ENCODE measurements at regions not wholly inside any gene's neighbourhood (a gene's known extent, or its start where the extent isn't known, plus 50 kb on each side); places are given as distances from the start of the nearest gene placed in this dataset.
"Not testable (repeated sequence)": the region's sequence is repeated elsewhere in the genome, so short reads cannot be mapped to it uniquely, and the experiment has no call there.

DNA sequence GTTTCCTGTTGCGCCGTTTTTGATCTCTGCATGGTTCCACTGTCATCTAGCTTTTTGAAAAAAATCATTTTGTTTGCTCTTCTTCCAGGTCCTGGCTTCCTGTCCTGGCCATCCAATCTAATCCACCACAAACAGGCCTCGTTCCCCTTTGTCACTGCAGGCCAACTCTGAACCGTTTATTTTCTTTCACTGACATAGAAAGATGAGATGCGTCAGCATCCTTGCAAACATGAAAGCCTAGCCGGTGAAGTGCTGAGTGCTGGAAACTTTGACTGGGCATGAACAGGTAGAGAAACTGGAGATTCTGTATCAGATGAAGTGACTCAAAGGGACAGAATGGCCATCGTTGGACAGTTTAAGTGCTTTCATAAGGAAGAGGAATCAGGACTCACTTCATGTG lies 1247.8 kb downstream of the TYW1 start:
- DNase-seq (ENCODE audit: low read depth): no peak

DNA sequence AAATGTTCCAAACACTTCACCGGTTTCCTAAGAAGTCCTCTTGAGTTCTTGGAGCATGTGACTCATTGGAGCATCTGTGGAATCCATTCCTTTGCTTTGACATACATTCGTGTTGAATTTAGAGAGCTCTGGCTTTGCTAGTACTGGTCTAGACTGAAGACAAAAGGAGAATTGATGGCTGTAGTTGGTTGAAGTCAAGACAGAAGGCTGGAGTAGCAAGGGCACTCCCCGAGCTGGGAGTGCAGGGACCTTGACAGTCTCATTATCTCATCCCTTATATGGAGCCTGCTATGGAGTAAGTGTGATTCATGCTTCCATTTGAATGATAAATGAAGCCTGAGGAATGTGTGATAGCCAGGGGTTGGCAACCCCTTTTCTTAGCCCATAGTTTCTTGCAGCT lies 1249.1 kb downstream of the TYW1 start:
- no peak for DNase-seq (ENCODE audit: low read depth)

DNA sequence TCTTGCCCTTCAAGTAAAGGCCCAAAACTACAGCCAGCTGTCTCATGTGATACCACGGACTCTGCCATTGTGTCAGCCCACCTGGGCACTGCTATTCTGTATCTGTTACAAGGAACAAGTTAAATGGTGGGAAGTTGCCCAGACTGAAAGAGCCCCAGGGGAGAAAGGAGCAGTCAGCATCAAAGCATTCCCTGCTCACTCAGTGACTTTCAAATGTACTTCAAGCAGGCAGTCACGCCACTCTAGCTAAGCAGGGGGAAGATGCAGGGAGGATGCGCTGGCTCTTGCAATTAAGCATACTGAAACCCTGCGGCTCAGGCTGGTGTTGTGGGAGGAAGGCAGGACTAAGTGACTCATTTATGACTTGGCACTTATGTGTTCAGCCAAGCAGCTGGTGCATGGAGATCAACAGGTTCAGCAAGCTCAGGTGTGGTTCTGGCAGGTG lies 1249.6 kb downstream of the TYW1 start:
- DNase-seq (ENCODE audit: low read depth): no peak

DNA sequence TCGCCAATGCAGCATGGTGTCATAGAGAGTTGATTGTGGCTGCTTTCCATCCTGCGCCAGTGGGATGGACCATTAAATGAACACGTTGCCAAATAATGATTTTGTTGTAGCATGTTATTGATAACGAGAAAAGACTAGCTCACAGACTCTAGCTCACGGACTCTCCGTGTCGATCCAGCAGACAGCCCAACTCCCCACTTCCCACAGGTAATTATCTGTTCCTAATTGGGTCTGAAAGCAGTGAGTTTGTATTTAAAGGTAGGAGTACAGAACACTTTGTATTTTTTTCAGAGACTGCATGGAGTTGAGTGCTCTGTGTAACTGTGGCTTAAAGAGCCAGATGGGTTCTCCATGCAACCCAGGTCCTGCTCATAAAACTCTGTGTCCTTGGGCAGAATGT lies 1250.5 kb downstream of the TYW1 start:
- no peak for DNase-seq (ENCODE audit: low read depth)

DNA sequence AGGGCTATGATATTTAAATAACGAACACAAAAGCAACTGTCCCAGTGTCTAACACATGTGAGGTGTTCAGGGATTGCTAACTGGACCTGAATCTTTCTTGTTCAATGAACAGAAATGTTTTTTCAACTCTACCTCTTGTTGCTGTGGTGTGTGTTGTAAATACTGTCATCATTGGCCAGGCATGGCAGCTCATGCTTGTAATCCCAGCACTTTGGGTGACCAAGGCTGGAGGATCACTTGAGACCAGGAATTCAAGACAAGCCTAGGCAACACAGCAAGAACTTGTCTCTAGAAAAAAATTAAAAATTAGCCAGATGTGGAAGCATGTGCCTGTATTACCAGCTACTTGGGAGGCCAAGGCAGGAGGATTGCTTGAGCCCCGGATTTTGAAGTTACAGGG lies 1250.9 kb downstream of the TYW1 start:
- no peak for DNase-seq (ENCODE audit: low read depth)

DNA sequence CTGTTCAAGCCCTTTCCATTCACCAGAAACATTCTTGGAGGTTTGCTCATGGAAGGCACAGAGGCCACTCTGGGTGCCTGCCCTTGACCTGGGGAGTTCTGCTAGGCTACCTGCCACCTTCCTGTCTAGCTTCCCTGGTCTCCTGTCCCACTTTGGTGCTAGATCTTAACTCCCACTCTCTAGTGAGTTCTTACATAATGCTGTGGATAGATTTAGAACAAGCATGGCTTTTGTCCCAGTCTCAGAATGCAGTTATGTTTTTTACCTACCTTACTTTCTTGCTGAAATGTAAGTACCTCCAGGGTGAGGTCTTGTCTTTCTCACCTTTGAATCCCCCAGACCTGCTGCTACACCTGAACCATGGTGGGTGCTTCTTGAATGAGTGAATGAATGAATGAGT lies 1252.3 kb downstream of the TYW1 start:
- no peak for DNase-seq (ENCODE audit: low read depth)

DNA sequence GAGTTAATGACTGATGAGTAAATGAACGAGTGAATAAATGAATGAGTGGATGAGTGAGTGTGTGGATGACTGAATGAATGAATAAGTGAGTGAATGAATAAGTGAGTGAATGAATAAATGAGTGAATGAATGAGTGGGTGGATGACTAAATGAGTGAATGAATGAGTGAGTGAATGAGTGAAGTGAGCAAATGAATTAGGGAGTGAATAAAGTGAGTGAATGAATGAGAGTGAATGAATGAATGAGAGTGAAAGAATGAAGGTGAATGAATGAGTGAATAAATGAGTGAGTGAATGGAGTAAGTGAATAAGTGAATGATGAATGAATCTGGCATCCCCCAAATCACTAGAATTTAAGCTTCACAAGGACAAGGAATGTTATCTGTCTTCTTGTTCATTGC lies 1253.0 kb downstream of the TYW1 start:
- DNase-seq (ENCODE audit: low read depth): no peak

DNA sequence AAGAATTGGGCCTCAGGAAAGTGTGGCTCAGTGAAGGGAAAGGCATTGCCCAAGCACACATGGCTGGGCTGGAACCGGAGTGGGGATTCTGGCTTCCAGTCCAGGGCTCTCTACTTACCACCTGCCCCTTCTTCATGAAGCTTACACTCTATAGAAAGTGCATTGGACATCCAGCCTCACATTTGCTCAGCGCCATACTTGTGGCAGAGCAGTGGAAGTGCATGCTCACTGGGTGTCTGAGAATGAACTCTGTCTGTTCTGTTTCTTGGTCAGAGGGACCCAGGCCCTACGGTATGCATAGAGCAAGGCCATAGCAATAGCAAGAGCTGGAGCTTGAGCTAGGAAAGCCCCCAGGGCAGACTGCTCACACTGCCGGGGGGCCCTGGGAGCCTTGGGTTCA lies 1253.5 kb downstream of the TYW1 start:
- no peak for DNase-seq (ENCODE audit: low read depth)

DNA sequence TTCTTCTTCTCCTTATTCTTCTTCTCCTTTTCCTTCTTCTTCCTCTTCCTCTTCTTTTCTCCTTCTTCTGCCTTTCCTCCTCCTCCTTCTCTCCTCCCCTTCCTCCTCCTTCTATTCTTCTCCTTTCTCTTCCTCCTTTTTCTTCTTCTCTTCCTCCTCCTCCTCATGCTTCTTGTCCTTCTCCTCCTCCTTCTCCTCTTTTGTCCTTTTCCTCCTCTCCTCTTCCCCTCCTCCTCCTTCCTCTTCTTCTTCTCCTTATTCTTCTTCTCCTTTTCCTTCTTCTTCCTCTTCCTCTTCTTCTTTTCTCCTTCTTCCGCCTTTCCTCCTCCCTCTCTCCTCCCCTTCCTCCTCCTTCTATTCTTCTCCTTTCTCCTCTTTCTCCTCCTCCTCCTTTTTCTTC lies 1258.2 kb downstream of the TYW1 start:
- DNase-seq (ENCODE audit: low read depth): not testable (repeated sequence)

DNA sequence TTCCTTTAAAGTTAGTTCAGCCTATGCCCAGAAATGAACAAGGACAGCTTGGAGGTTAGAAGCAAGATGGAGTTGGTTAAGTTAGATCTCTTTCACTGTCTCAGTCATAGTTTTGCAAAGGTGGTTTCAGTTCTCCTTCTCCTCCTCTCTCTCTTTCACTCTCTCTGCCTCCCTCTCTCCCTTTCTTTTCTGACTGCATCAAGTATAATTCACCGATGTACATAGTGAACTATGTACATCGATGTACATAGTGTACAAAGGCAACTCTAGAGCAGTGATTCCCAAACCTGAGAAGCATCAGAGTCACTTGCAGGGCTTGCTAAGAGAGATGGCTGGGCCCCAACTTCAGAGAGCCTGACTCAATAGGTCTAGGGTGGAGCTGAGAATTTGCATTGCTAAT lies 1259.7 kb downstream of the TYW1 start:
- no peak for DNase-seq (ENCODE audit: low read depth)

DNA sequence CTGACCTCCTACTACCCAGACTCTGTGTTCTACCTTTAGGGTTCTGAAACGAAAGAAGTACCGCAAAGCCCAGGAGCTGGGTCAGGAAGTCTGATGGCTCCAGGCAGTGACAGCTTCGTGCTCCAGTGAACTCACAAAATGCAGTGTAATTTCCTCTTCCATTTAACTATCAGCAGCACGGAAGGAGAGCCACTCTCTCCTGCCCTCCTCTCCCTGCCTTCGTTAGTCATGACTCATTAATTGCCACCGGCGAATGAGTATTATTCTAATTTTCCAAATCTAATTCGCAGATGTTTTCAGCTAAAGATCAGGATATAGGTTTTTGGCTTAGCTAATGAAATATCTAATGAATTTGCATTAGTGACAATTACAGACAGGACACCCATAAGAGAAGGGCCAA lies 1262.0 kb downstream of the TYW1 start:
- DNase-seq (ENCODE audit: low read depth): no peak

DNA sequence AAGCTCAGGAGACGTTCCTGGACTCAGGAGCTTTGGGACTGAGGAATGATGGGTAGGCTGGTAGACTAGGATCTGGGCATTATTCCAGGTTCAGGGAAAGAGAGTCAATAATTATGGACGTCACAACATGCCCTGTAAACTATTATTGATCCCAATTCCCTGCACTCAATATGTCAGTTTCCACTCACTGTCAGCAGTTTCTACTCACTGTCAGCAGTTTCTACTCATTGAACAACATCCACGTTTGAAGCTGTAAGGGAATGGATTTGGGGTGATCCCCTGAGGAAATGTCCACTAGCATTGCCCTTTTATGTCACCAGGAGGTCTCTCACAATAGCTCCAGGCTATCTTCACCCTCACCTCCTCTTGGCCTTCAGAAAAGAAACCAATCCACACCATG lies 1268.6 kb downstream of the TYW1 start:
- no peak for DNase-seq (ENCODE audit: low read depth)

DNA sequence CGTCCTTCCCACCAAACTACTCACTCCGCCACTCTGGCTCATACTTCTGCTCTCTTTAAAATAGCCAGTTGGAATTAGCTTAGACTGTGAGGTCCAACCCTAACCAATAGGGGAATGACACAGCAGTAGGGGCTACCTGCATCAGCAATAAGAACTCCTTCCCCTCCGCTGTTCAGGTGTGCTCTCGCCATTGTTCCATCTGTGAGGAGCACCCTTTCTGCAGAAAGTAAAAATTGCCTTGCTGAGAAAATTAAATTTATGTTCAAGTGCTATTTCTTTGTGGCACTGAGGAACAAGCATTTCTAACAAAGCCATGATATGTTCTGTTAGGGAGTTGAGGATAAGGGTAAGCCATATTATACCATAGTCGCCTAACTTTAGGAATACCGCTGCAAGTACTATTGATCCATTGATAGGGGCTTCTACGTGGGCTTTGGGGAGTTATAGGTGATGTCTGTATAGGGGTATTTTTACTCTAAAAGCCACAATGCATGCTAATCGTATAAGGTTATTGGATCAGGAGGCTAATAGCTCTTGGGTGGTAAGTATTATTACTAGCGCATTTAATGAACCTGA lies 1269.5 kb downstream of the TYW1 start:
- DNase-seq (ENCODE audit: low read depth): no peak

DNA sequence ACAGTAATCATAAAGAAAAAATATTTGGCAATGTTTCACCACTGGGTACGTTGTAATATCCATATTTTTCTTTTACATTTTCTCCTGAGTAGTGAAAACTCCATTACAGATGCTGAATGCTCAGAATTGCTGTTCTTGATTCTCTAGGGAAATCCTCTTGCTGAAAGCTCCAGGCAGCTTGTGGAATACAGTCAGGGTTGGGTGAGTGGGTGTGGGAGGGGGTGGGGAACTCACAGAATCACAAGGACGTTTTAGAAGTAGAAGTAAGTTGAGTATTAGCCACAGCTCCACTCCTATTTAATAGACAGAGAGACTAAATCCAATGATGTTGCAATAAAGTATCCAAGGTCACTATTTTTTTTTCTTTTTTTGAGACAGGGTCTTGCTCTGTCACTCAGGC lies 1270.9 kb downstream of the TYW1 start:
- no peak for DNase-seq (ENCODE audit: low read depth)

DNA sequence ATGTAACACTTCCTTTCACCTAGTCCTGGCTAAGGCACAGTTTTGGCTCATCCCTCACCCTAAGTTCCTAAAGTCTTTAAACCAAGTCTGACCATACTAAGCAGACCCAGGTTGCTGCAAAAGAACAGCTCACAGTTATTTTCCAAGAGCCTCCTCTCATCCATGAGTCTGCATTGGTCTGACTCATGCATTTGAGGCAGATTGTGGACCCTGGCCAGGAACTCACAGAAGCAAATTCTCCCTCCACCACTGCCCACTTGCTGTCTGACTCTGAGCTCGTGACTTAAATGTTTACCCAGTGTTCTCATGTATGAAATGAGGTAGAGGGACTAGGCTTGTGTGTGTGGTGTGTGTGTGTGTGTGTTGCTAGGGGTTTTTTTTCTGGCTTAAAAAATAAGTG lies 1272.8 kb downstream of the TYW1 start:
- DNase-seq (ENCODE audit: low read depth): peak; percentile 3

DNA sequence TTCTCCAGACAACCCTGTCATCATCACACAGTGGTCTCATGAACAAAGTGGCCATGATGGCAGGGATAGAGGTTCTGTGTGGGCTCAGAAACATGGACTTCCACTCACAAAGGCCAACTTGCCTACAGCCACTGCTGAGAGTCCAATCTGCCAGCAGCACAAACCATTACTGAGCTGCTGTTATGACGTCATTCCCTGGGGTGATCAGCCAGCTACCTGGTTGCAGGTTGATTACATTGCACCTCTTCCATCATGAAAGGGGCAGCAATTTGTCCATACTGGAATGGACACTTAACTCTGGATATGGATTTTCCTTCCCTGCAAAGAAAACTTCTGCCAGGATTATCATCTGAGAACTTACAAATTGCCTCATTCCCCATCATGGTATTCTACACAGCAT lies 1275.9 kb downstream of the TYW1 start:
- DNase-seq (ENCODE audit: low read depth): no peak

DNA sequence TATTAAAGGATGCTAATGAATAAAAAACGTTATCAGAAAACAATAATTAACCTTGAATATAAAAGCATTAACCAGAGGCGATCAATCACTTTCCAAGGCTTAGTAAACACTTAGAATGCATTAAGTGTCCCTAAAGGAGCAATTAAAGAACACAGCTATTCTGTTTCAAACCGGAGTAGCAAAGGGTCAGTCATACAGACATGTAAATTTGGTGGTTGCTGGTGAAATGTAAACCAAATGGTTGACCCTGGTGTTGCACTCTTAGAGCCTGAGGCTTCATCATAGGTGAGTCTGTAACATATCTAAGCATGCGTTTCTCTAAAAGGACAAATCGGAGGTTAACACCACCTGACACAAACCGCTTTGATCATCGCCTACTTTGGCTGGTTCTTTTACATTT lies 1280.1 kb downstream of the TYW1 start:
- DNase-seq (ENCODE audit: low read depth): no peak

DNA sequence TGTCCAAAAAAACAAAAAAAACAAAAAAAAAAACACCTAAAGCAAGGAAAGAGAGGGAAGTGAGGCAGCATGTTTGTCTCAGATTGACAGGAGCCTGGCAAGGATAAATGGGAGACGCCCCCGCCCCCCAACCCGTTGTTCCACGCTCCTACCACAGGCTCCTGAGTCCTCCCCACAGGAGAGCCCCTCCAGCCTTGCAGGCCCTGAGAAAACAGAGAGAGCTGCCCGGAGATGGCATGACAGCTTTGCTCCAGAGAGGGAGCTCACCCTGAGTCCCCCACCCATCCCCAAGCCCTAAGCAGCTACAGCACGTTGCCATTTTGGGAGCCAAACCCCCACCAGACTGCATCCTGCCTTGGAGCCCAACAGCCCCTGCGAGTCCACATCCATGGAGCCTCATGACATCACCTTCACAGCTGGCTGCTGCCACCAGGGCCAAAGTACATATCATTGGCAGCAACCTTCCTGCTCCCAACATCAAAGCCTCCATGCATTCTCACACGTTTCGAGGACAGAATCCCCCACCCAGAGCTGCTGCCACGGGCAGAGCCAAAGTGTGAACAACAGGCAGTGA lies 1283.3 kb downstream of the TYW1 start:
- no peak for DNase-seq (ENCODE audit: low read depth)

DNA sequence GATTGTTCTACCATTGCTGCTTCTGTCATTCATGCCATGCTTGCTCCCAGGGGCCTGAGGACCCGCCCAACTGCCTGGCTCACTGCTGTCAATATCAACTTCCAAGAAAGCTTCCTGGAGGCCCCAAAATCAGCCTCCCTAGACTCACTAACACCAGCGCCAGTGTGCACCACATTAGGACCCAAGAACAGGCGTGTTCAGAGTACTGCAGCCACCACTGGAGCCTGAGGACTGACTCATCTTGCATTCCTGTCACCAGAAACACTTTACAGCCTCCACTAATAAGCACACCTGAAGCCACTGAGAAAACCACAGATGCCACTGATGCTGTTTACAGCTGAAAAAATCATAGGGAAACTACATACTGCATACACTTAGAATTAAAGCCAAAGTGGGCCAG lies 1284.3 kb downstream of the TYW1 start:
- no peak for DNase-seq (ENCODE audit: low read depth)

DNA sequence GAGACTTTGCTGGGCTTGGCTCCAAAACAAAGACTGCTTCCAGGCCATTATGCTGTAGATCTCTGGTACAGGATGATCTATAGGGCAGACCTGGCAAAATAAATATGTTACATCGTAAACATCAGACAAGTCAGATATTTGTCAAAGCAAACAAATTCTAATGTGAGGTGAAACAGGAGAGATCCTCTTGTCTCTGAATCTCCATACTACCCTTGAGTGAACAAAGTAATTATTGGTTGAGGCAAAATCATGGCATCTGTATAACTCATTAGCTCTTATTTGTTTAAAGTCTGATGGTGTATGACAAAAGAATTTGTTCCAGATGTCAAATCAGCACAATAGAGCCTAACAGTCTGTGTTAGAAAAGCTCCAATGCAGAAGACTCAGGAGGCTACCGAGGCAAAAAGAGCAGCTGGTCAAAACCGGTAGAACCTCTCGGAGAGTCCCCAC lies 1291.5 kb downstream of the TYW1 start:
- DNase-seq (ENCODE audit: low read depth): no peak

DNA sequence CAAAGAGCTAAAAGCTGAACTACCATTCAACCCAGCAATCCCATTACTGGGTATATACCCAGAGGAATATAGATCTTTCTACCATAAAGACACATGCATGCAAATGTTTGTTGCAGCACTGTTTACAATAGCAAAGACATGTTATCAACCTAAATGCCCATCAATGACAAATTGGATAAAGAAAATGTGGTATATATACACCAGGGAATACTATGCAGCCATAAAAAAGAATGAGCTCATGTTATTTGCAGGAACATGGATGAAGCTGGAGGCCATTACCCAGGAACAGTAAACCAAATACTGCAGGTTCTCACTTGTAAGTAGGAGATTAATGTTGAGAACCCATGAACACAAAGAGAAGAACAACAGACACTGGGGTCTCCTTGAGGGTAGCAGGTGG lies 1295.1 kb downstream of the TYW1 start:
- DNase-seq (ENCODE audit: low read depth): no peak

DNA sequence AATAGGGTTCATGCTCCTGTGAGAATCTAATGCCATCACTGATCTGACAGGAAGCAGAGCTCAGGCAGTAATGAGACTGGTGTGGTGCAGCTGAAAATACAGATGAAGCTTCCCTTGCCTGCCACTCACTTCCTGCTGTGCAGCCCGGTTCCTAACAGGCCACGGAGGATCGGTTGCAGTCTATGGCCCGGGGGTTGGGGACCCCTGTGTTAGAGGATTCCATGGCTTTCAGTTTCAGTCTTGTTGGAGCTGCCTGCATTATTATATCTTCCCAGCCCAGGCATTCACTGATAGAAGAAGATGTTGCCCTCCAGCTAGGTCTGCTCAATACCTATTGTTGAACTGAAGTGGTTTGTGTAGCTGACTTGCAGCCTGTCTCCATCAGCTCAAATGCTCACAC lies 1298.8 kb downstream of the TYW1 start:
- DNase-seq (ENCODE audit: low read depth): no peak

DNA sequence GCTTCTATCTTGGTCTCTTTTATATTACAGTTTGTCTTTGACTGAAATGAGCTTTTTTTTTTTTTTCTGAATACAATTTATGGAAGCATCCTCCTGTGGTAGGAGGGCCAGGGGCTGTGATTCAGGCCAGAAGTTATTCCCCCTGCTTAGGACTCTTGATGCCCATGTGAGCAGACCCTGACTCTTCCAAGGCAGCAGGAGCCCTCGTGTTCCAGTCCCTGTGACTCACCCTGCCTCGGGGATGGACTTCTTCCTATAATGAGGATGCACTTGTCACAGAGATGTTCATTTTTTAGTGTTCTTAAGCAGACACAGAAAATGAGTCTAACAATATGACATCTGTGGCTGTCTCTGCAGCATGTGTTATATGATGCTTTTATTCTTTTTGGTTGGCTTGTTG lies 1293.7 kb upstream of the AUTS2 start:
- no peak for DNase-seq (ENCODE audit: low read depth)

DNA sequence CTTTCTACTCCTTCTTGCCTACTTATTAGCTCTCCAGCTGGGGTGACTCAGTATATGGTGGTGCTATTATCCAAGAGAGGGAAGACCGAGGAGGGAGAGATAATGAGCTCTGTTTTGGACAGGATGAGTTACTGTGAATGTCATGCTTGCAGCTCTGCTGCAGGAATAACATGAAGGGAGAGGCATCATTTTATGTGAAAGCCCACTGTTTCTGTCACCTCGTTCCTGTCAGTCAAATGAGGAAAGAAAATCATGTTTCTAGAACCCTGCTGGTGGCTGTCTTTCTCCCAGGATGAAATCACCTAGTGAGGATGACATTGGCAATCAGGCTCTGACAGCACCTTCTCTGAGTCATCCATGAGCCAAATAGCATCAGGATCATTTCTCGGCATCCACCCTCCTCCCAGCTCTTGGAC lies 1291.6 kb upstream of the AUTS2 start:
- no peak for DNase-seq (ENCODE audit: low read depth)

DNA sequence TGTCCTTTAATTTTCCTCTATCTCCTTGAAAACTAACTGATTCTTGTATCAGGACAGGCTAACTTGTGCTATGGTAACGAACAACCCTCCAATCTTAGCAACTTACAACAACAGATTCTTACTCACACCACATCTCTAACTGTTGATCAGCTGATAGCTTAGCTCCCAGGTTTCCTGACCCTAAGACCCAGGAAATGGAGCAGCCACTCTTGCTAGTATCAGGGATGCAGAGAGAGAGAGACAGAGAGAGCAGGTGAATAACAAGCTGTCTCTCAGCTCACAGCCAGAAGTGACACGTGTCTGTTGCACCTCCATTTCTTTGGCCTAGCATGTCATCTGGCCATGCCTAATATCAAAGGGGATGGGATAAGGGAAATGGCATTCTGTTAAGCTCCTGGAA lies 1289.0 kb upstream of the AUTS2 start:
- no peak for DNase-seq (ENCODE audit: low read depth)

Data from fibroblast of the conjunctiva (primary cell).